Testis (tissue), 2 donors: ENCODE measurements at regions not wholly inside any gene's neighbourhood (a gene's known extent, or its start where the extent isn't known, plus 50 kb on each side); places are given as distances from the start of the nearest gene placed in this dataset.
"Not testable (repeated sequence)": the region's sequence is repeated elsewhere in the genome, so short reads cannot be mapped to it uniquely, and the experiment has no call there.

Experiments
- DNase-seq: peaks from one replicate; pipeline ENCODE4 v3.0.0-alpha.2; 2019
- H3K27ac ChIP-seq, 2 donors: fragments of 200-600 bp; sonication (generic); one replicate each; pipeline ENCODE4 v1.5.1; 2019
- H3K27me3 ChIP-seq: fragments of 200-600 bp; sonication (generic); one replicate; pipeline ENCODE4 v1.5.1; 2019
- H3K36me3 ChIP-seq: fragments of 200-600 bp; sonication (generic); one replicate; pipeline ENCODE4 v1.5.1; 2017; ENCODE audit warnings: low read depth; ENCODE audit errors: missing control alignments
- H3K4me1 ChIP-seq: fragments of 200-600 bp; sonication (generic); one replicate; pipeline ENCODE4 v1.5.1; 2019
- H3K4me3 ChIP-seq, 2 donors: fragments of 200-600 bp; sonication (generic); one replicate each; pipeline ENCODE4 v1.5.1; 2017 to 2019
- H3K9me3 ChIP-seq: fragments of 200-600 bp; sonication (generic); one replicate; pipeline ENCODE4 v1.5.1; 2017
- CTCF ChIP-seq, 3 experiments: fragments of 450-650 bp in 2 of 3; fragments of 200-600 bp in 1 of 3; sonication (generic) in 1 of 3; IDR thresholded peaks; one replicate each; pipeline ENCODE4 v1.5.1; 2016 to 2019; ENCODE audit warnings: antibody characterized with exemption in 3 of 3, mild to moderate bottlenecking in 2 of 3, moderate library complexity in 1 of 3
- POLR2A ChIP-seq: fragments of 450-650 bp; IDR thresholded peaks from one replicate; pipeline ENCODE4 v1.6.1; 2017; ENCODE audit warnings: antibody characterized with exemption, mild to moderate bottlenecking, moderate library complexity
- WGBS, 2 donors: methylation state at CpG; one replicate each; pipeline ENCODE4 v1.1.5; 2018; 5-methylcytosine and 5-hydroxymethylcytosine counted together
- intact Hi-C: fragments of 100-400 bp; cut with DNase I; formaldehyde crosslinking; loops from one replicate; pipeline ENCODE4 v1.15.1; 2023; ENCODE audit warnings: low total_unique reads

GRCh38 chr18:1150344-1150743 lies 245.7 kb downstream of the ADCYAP1 start:
- Histone ChIP-seq H3K4me1 (no peaks in the 10 kb centered on the region), H3K36me3 (no peaks in the 10 kb centered on the region), H3K27me3 (no peaks in the 10 kb centered on the region), H3K9me3 (no peaks in the 10 kb centered on the region), H3K27ac (no peak overlapping the region), H3K4me3 (no peak overlapping the region)
- DNase-seq = no peak
- intact Hi-C loops = no loop called here
- no peak for TF ChIP-seq CTCF (IDR thresholded peaks at IDR 0.05)
- no peak for TF ChIP-seq POLR2A
- WGBS, 2 donors = 65 to 78% methylated on average over 2 of the region's 2 CpGs

- H3K36me3 ChIP-seq, H3K4me3 ChIP-seq, H3K9me3 ChIP-seq, H3K27ac ChIP-seq, H3K4me1 ChIP-seq, H3K27me3 ChIP-seq, DNase-seq, intact Hi-C loops: not testable (repeated sequence)
- 62 to 70% methylated on average over 2 of the region's 2 CpGs for WGBS, 2 donors
Observed at GRCh38 chr18:1152958-1153357, 248.3 kb downstream of the ADCYAP1 start.

GRCh38 chr18:1173593-1173992 lies 268.9 kb downstream of the ADCYAP1 start:
- no peak overlapping the region for H3K4me3 ChIP-seq
- WGBS, 2 donors = 76 to 86% methylated on average over 4 of the region's 4 CpGs
- H3K4me1 ChIP-seq = no peaks in the 10 kb centered on the region
- no peak overlapping the region for H3K27ac ChIP-seq
- no peaks in the 10 kb centered on the region for H3K9me3 ChIP-seq
- H3K36me3 ChIP-seq = no peaks in the 10 kb centered on the region
- H3K27me3 ChIP-seq = no peaks in the 10 kb centered on the region
- intact Hi-C loops = no loop called here
- DNase-seq = no peak
- TF ChIP-seq CTCF (IDR thresholded peaks at IDR 0.05) (no peak), POLR2A (no peak)

DNA sequence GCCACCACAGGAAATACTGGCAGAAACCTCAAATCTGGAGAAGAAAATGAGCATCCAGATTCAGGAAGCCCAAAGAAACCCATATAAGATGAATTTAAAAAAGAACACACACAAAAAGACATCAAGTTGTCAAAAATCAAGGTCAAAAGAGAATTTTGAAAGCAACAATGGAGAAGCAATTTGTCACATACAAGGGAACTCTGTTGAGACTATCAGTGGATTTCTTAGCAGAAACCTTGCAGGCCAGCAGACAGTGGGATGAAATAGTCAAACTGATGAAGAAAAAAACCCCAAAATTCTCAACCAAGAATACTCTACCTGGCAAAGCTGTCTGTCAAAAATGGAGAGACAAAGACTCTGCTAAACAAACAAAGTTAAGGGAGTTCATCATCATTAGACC lies 272.6 kb downstream of the ADCYAP1 start:
- no peaks in the 10 kb centered on the region for H3K27me3 ChIP-seq
- H3K9me3 ChIP-seq = no peaks in the 10 kb centered on the region
- intact Hi-C loops = no loop called here
- DNase-seq = no peak
- no peaks in the 10 kb centered on the region for H3K4me1 ChIP-seq
- no peak for TF ChIP-seq CTCF (IDR thresholded peaks at IDR 0.05)
- no peak for TF ChIP-seq POLR2A
- no peaks in the 10 kb centered on the region for H3K36me3 ChIP-seq
- H3K27ac ChIP-seq = no peak overlapping the region
- no peak overlapping the region for H3K4me3 ChIP-seq

- Histone ChIP-seq H3K4me1 (no peaks in the 10 kb centered on the region), H3K27ac (no peak overlapping the region), H3K9me3 (no peaks in the 10 kb centered on the region), H3K27me3 (no peaks in the 10 kb centered on the region), H3K36me3 (no peaks in the 10 kb centered on the region), H3K4me3 (no peak overlapping the region)
- intact Hi-C loops = no loop called here
- TF ChIP-seq CTCF (IDR thresholded peaks at IDR 0.05) = no peak
- no peak for TF ChIP-seq POLR2A
- DNase-seq = no peak
- 66 to 75% methylated on average over 3 of the region's 3 CpGs for WGBS, 2 donors
Observed at GRCh38 chr18:1191341-1191740, 286.7 kb downstream of the ADCYAP1 start.
